Uterus (tissue), 3 donors: ENCODE measurements at regions not wholly inside any gene's neighbourhood (a gene's known extent, or its start where the extent isn't known, plus 50 kb on each side); places are given as distances from the start of the nearest gene placed in this dataset.
"Not testable (repeated sequence)": the region's sequence is repeated elsewhere in the genome, so short reads cannot be mapped to it uniquely, and the experiment has no call there.

Source experiments
- DNase-seq, 2 donors: peaks; one replicate each; pipeline ENCODE4 v3.0.0-alpha.2; 2019 to 2020
- H3K27ac ChIP-seq, 2 donors: fragments of 200-600 bp; sonication (generic); 1 replicate in 1 of 2; 2 replicates in 1 of 2; pipeline ENCODE4 v1.5.1; 2016 to 2018
- H3K27me3 ChIP-seq, 2 donors: fragments of 200-600 bp; sonication (generic); one replicate each; pipeline ENCODE4 v1.5.1; 2018 to 2019; ENCODE audit warnings: control low read depth in 1 of 2
- H3K36me3 ChIP-seq, 2 donors: fragments of 200-600 bp; sonication (generic); one replicate each; pipeline ENCODE4 v1.5.1; 2019; ENCODE audit warnings: control low read depth in 1 of 2
- H3K4me1 ChIP-seq, 2 donors: fragments of 200-600 bp; sonication (generic); one replicate each; pipeline ENCODE4 v1.5.1; 2018 to 2019; ENCODE audit warnings: control low read depth in 1 of 2
- H3K4me3 ChIP-seq, 2 donors: fragments of 200-600 bp; sonication (generic); 1 replicate in 1 of 2; 2 replicates in 1 of 2; pipeline ENCODE4 v1.5.1; 2018 to 2019; ENCODE audit warnings: mild to moderate bottlenecking in 1 of 2
- H3K9me3 ChIP-seq, 2 donors: fragments of 200-600 bp; sonication (generic); one replicate each; pipeline ENCODE4 v1.5.1; 2019; ENCODE audit warnings: control low read depth in 1 of 2
- POLR2A ChIP-seq, 2 donors: fragments of 450-650 bp; IDR thresholded peaks; one replicate each; pipeline ENCODE4 v1.6.1; 2016; ENCODE audit warnings: antibody characterized with exemption in 2 of 2, mild to moderate bottlenecking in 1 of 2, moderate library complexity in 1 of 2
- intact Hi-C: fragments of 100-400 bp; cut with DNase I; formaldehyde crosslinking; loops from one replicate; pipeline ENCODE4 v1.15.1; 2023; ENCODE audit warnings: low total_unique reads
- TF ChIP-seq, protein P1 (sequence below), 4 experiments: fragments of 200-600 bp in 2 of 4; fragments of 450-650 bp in 2 of 4; sonication (generic) in 2 of 4; IDR thresholded peaks; one replicate each; pipeline ENCODE4 v1.5.1; 2016 to 2019; ENCODE audit warnings: antibody characterized with exemption in 4 of 4, mild to moderate bottlenecking in 2 of 4, moderate library complexity in 1 of 4
- donor health status: DM: yes; HTN: yes; CAD: no.

DNA sequence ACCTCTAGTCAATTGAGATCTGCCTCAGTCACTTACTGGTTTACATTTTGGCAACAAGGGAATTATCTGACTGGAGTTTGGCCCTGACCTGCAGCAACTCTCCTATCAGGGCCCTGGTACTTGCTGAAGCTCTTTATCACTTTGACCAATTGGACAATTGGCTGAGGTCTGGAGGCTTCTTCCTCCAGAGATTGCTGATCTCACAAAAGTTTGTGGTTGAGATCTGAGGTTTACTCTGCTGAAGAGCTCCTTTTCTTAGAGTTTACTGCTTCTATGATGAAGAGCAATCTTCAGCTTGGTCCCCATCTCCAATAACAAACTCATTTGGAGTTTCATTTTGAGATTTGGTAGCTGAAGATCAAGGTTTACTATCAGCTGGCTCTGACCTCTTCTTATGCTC is 276.9 kb upstream of the SGCG start:
- no peaks in the 10 kb centered on the region for H3K9me3 ChIP-seq
- no peaks in the 10 kb centered on the region for H3K27me3 ChIP-seq
- no peaks in the 10 kb centered on the region for H3K36me3 ChIP-seq
- H3K4me3 ChIP-seq, result no peak overlapping the region
- H3K27ac ChIP-seq, result no peak overlapping the region
- no peaks in the 10 kb centered on the region for H3K4me1 ChIP-seq
- no peak for DNase-seq
- intact Hi-C loops, result no loop called here
- TF ChIP-seq, protein P1, sequence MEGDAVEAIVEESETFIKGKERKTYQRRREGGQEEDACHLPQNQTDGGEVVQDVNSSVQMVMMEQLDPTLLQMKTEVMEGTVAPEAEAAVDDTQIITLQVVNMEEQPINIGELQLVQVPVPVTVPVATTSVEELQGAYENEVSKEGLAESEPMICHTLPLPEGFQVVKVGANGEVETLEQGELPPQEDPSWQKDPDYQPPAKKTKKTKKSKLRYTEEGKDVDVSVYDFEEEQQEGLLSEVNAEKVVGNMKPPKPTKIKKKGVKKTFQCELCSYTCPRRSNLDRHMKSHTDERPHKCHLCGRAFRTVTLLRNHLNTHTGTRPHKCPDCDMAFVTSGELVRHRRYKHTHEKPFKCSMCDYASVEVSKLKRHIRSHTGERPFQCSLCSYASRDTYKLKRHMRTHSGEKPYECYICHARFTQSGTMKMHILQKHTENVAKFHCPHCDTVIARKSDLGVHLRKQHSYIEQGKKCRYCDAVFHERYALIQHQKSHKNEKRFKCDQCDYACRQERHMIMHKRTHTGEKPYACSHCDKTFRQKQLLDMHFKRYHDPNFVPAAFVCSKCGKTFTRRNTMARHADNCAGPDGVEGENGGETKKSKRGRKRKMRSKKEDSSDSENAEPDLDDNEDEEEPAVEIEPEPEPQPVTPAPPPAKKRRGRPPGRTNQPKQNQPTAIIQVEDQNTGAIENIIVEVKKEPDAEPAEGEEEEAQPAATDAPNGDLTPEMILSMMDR (IDR thresholded peaks at IDR 0.05), result no peak
- TF ChIP-seq POLR2A (IDR thresholded peaks at IDR 0.05), result no peak

DNA sequence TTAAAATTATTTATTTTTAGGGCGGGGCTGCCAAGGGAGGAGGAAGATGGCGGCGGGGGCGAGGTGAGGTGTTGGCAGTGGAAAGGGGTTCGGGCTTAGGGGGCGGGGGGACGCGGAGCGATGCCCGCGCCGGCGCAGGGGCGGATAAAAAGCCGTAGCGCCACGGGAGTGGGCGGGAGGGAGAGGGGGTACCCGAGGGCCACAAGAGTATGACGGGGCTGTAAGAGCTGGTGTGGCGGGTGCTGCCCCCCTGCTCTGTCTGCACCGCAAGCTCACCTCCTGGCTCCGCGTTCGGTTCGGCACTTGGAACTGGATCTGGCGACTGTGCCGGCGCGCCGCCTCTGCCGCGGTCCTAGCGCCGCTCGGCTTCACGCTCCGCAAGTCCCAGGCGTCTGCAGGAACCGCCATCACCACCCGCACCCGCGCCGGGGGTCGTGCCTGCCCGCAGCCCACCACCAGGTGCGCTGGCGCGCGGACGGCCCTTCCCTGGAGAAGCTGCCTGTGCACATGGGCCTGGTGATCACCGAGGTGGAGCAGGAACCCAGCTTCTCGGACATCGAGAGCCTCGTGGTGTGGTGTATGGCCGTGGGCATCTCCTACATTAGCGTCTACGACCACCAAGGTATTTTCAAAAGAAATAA is 265.2 kb upstream of the SGCG start:
- intact Hi-C loops, result no loop called here
- Histone ChIP-seq H3K27me3 (no peaks in the 10 kb centered on the region), H3K4me3 (peak overlapping the region; percentile 49 to 71), H3K27ac (peak overlapping the region; percentile 22 to 67), H3K9me3 (no peaks in the 10 kb centered on the region), H3K4me1 (no peaks in the 10 kb centered on the region), H3K36me3 (no peaks in the 10 kb centered on the region)
- TF ChIP-seq POLR2A (IDR thresholded peaks at IDR 0.05), result peak in 1 of 2 donors; percentile 17
- TF ChIP-seq, protein P1 (IDR thresholded peaks at IDR 0.05), result peak in 1 of 4 experiments; percentile 37
- DNase-seq, result peak; percentile 54 to 66

- H3K4me1 ChIP-seq, H3K36me3 ChIP-seq, H3K9me3 ChIP-seq, H3K27me3 ChIP-seq, intact Hi-C loops, DNase-seq, H3K27ac ChIP-seq: not testable (repeated sequence)
- H3K4me3 ChIP-seq, result peak overlapping the region in 1 of 2 donors; percentile 71
Measured at GRCh38 chr13:22916276-22916675, 264.5 kb upstream of the SGCG start.

DNA sequence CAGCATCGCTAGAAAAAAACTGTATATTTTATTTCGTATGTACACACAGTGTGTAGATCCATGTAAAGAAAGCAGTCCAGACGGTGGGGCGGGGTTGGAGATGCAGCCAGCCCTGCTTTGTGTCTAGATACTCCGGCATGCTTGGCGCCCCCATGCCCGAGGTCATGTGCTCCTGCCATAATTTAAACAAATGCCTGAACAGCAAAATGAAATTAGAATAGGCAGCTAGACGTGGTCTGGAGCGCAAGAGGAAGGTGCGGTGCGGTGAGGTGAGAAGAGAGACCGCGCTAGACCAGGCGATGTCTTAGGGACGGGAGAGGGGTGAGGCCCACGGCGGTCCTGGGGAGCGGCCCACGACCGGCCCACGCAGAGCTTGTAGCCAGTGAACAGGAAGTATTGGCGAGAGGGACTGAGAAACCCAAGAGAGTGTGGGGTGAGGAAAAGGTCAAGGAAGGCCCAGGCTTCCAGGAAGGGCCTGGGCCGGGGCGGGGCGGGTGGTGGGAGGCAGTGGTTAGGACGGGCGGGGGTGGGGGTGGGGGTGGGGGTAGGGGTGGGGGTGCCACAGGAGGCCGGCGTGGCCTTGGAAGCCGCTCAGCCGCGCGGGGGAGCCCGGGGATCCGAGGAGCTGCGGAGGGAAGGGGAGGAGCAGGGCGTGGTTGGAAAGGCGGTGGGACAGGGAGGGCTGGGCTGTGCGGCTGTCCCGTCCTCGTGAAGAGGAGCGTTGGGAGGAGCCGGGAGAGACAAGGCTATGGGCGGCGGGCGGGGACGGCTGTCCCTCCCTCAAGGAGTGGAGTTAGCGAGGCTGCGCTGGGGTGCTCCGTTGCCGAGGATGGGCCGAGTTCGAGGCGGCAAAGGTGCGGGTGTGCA is 254.7 kb upstream of the SGCG start:
- intact Hi-C loops, result no loop called here
- Histone ChIP-seq H3K27me3 (no peaks in the 10 kb centered on the region), H3K36me3 (no peaks in the 10 kb centered on the region), H3K9me3 (no peaks in the 10 kb centered on the region), H3K4me3 (peak overlapping the region; percentile 21 to 47), H3K4me1 (no peaks in the 10 kb centered on the region), H3K27ac (peak overlapping the region; percentile 79 to 89)
- TF ChIP-seq POLR2A (IDR thresholded peaks at IDR 0.05), result peak in 1 of 2 donors; percentile 41
- TF ChIP-seq, protein P1 (IDR thresholded peaks at IDR 0.05), result peak in 1 of 4 experiments; percentile 10
- DNase-seq, result peak; percentile 84 to 87

DNA sequence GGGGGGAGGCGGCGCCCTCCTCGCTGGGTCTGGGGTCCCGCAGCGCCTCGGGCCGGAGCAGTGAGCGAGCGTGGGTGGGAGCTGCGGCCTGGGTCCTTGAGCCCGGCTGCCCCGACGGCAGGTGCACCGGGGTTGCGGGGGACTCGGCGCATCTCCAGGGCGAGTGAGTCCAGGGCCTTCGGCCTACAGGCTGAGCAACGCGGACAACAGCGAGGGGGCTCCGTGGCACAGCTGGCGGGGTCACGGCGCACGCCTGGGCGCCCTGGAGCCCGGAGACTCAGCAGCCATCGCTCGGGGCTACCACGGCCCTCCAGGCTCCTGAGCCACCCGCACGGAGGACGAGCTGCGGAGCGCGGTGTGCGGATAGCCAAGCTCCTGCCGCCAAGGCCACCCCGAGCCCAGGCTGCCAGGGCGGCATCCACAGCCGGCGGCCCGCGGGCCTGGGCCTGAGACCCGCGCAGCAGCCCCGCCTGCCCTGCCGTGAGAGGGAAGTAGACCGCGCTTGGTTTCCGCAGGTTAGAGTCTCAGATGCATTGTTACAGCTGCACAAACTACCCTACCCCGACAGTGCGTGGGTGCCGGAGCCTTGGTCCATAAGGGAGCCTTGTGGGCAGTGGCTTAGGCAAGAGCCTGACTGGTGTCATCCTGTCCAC is 253.9 kb upstream of the SGCG start:
- intact Hi-C loops, result no loop called here
- DNase-seq, result no peak
- Histone ChIP-seq H3K4me3 (peak overlapping the region; percentile 21 to 47), H3K9me3 (no peaks in the 10 kb centered on the region), H3K27me3 (no peaks in the 10 kb centered on the region), H3K27ac (peak overlapping the region; percentile 45 to 89), H3K36me3 (no peaks in the 10 kb centered on the region), H3K4me1 (no peaks in the 10 kb centered on the region)
- TF ChIP-seq, protein P1 (IDR thresholded peaks at IDR 0.05), result no peak
- no peak for TF ChIP-seq POLR2A (IDR thresholded peaks at IDR 0.05)

DNA sequence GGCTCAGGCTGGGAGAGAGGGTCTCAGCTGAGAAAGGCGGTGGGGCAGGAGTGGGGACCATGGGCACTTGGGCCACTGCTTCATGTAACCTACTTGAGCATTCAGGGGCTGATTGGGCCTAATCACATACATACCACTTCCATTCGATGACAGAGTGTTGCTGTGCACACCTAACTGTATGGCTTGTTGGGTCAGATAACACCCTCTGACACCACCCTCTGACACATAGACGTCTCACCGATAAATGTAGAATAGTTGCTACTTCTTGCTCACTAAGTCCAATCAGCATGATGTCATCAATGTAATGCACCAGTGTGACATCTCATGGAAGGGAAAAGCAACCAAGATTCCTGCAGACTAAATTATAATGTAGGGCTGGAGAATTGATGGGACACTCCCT is 252.9 kb upstream of the SGCG start:
- intact Hi-C loops, H3K27me3 ChIP-seq, H3K36me3 ChIP-seq, H3K9me3 ChIP-seq, H3K4me3 ChIP-seq, H3K4me1 ChIP-seq, DNase-seq: not testable (repeated sequence)
- H3K27ac ChIP-seq, result peak overlapping the region in 1 of 2 donors; percentile 89
